Spleen (tissue), 11 donors: ENCODE measurements at regions not wholly inside any gene's neighbourhood (a gene's known extent, or its start where the extent isn't known, plus 50 kb on each side); places are given as distances from the start of the nearest gene placed in this dataset.

ENCODE experiments used
- DNase-seq: peaks from one replicate; pipeline ENCODE4 v3.0.0-alpha.2; 2020
- H3K27ac ChIP-seq, 8 donors: fragments of 200-600 bp; sonication (generic) in 7 of 8; 1 replicate in 4 of 8; 2 replicates in 4 of 8; pipeline versions ENCODE4 v1.5.0 to v1.8.0; 2016 to 2021; ENCODE audit warnings: inconsistent platforms in 4 of 8, mild to moderate bottlenecking in 4 of 8, moderate library complexity in 1 of 8
- H3K27me3 ChIP-seq, 7 donors: fragments of 200-600 bp; sonication (generic) in 6 of 7; replicated peaks in 1 of 7; 1 replicate in 4 of 7; 2 replicates in 3 of 7; pipeline versions ENCODE4 v1.5.0 to v1.8.0; 2016 to 2021; ENCODE audit warnings: inconsistent platforms in 3 of 7, mild to moderate bottlenecking in 1 of 7
- H3K36me3 ChIP-seq, 6 donors: fragments of 200-600 bp; sonication (generic) in 5 of 6; 1 replicate in 4 of 6; 2 replicates in 2 of 6; pipeline versions ENCODE4 v1.5.0 to v1.8.0; 2016 to 2021; ENCODE audit warnings: inconsistent platforms in 2 of 6
- H3K4me1 ChIP-seq, 6 donors: fragments of 200-600 bp; sonication (generic) in 5 of 6; 1 replicate in 3 of 6; 2 replicates in 3 of 6; pipeline versions ENCODE4 v1.5.0 to v1.8.0; 2016 to 2021; ENCODE audit warnings: inconsistent platforms in 3 of 6
- H3K4me3 ChIP-seq, 8 donors: fragments of 200-600 bp; sonication (generic) in 7 of 8; 1 replicate in 4 of 8; 2 replicates in 4 of 8; pipeline versions ENCODE4 v1.5.0 to v1.8.0; 2016 to 2021; ENCODE audit warnings: inconsistent platforms in 4 of 8, mild to moderate bottlenecking in 4 of 8, moderate library complexity in 2 of 8
- H3K9me3 ChIP-seq, 8 donors: fragments of 200-600 bp; sonication (generic) in 7 of 8; 1 replicate in 4 of 8; 2 replicates in 4 of 8; pipeline versions ENCODE4 v1.5.0 to v1.8.0; 2016 to 2021; ENCODE audit warnings: inconsistent platforms in 4 of 8
- CTCF ChIP-seq, 11 experiments: fragments of 200-600 bp in 7 of 11; fragments of 450-650 bp in 4 of 11; sonication (generic) in 4 of 11; IDR thresholded peaks in 8 of 11; conservative IDR thresholded peaks in 3 of 11; 1 replicate in 7 of 11; 2 replicates in 4 of 11; pipeline versions ENCODE4 v1.4.0 to v1.8.0; 2016 to 2021; ENCODE audit warnings: antibody characterized with exemption in 11 of 11, inconsistent platforms in 4 of 11, mild to moderate bottlenecking in 1 of 11
- POLR2A ChIP-seq, 3 donors: fragments of 450-650 bp; IDR thresholded peaks; one replicate each; pipeline ENCODE4 v1.5.1; 2017; ENCODE audit warnings: antibody characterized with exemption in 3 of 3, mild to moderate bottlenecking in 1 of 3
- POLR2AphosphoS5 ChIP-seq, 3 donors: sonication (generic); formaldehyde crosslinking; IDR thresholded peaks; one replicate each; pipeline ENCODE4 v1.5.1; 2017; ENCODE audit warnings: antibody characterized with exemption in 3 of 3
- WGBS, 5 donors: extraction: QIAGEN DNeasy Blood & Tissue Kit in 3 of 5; methylation state at CpG; one replicate each; pipeline versions ENCODE4 v1.1.5 to v1.1.7; 2013 to 2018; 5-methylcytosine and 5-hydroxymethylcytosine counted together
- intact Hi-C: fragments of 100-400 bp; cut with DNase I; formaldehyde crosslinking; loops from one replicate; pipeline ENCODE4 v1.15.0; 2023; ENCODE audit warnings: low total_unique reads
- donor health status: healthy with polysubstance abuse.
- donor health status: DM: no; HTN: no; CAD: no; lungs with moderate emphysema.
- donor health status: DM: no; HTN: no; CAD: no.
- donor health status: Bipolar disorder and iron deficiency.
- donor health status: healthy.
- donor health status: DM: no; HTN: no; CAD: no.
- donor health status: DM: yes; HTN: yes; CAD: no.

GRCh38 chr14:65234752-65235361 lies 132.5 kb upstream of the MAX start:
- H3K4me1 ChIP-seq = peaks cover 9 to 34% (median 18%) of the 10 kb centered on the region in 6 donors
- peak; percentile 51 for DNase-seq
- no peak overlapping the region for H3K4me3 ChIP-seq
- H3K36me3 ChIP-seq = no peaks in the 10 kb centered on the region
- no peak overlapping the region for H3K27ac ChIP-seq
- H3K27me3 ChIP-seq = no peaks in the 10 kb centered on the region
- 85 to 92% (median 88%) methylated on average over 5 of the region's 5 CpGs for WGBS, 5 donors
- no peaks in the 10 kb centered on the region for H3K9me3 ChIP-seq
- no peak for TF ChIP-seq POLR2AphosphoS5 (IDR thresholded peaks at IDR 0.05)
- no peak for TF ChIP-seq CTCF (IDR thresholded peaks at IDR 0.05 in 8 of 11, conservative IDR thresholded peaks at IDR 0.05 in 3 of 11)
- TF ChIP-seq POLR2A (IDR thresholded peaks at IDR 0.05) = no peak
- intact Hi-C loops = no loop called here

GRCh38 chr14:65237023-65237814 lies 134.9 kb upstream of the MAX start:
- TF ChIP-seq CTCF (IDR thresholded peaks at IDR 0.05 in 8 of 11, conservative IDR thresholded peaks at IDR 0.05 in 3 of 11) (no peak), POLR2AphosphoS5 (IDR thresholded peaks at IDR 0.05) (no peak)
- intact Hi-C loops = no loop called here
- WGBS, 5 donors = 84 to 90% (median 89%) methylated on average over 5 of the region's 5 CpGs
- Histone ChIP-seq H3K4me3 (no peak overlapping the region), H3K9me3 (no peaks in the 10 kb centered on the region), H3K27me3 (no peaks in the 10 kb centered on the region), H3K4me1 (peaks cover 0 to 16% (median 0%) of the 10 kb centered on the region in 6 donors), H3K27ac (no peak overlapping the region), H3K36me3 (no peaks in the 10 kb centered on the region)
- DNase-seq = no peak

- Histone ChIP-seq H3K9me3 (no peaks in the 10 kb centered on the region), H3K4me3 (no peak overlapping the region), H3K4me1 (peaks cover 0 to 16% (median 0%) of the 10 kb centered on the region in 6 donors), H3K27me3 (no peaks in the 10 kb centered on the region), H3K27ac (no peak overlapping the region), H3K36me3 (no peaks in the 10 kb centered on the region)
- no peak for DNase-seq
- intact Hi-C loops = no loop called here
- 81 to 93% (median 91%) methylated on average over 6 of the region's 6 CpGs for WGBS, 5 donors
- no peak for TF ChIP-seq CTCF (IDR thresholded peaks at IDR 0.05 in 8 of 11, conservative IDR thresholded peaks at IDR 0.05 in 3 of 11)
- no peak for TF ChIP-seq POLR2AphosphoS5 (IDR thresholded peaks at IDR 0.05)
- TF ChIP-seq POLR2A (IDR thresholded peaks at IDR 0.05) = no peak
Measured at GRCh38 chr14:65237941-65238340, 135.6 kb upstream of the MAX start.

DNA sequence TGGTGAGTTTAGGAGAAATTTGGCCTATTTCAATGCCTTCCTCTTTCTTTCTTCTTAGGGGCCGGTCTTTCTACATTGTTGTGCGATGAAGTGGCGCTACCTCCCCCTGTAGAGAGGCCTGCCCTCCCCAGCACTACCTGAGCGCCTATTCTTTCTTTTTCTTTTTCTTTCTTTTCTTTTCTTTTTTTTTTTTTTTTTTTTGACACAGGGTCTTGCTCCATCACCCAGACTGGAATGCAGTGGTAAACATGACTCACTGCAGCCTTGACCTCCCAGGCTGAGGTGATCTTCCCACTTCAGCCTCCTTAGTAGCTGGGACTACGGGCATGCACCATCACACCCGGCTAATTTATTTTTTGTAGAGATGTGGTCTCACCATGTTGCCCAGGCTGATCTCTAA lies 136.1 kb upstream of the MAX start:
- Histone ChIP-seq H3K4me1 (peaks cover 0 to 16% (median 0%) of the 10 kb centered on the region in 6 donors), H3K4me3 (no peak overlapping the region), H3K36me3 (no peaks in the 10 kb centered on the region), H3K27me3 (no peaks in the 10 kb centered on the region), H3K27ac (no peak overlapping the region), H3K9me3 (no peaks in the 10 kb centered on the region)
- WGBS, 5 donors = 94 to 97% (median 96%) methylated on average over 6 of the region's 6 CpGs
- TF ChIP-seq POLR2AphosphoS5 (IDR thresholded peaks at IDR 0.05) (no peak), POLR2A (IDR thresholded peaks at IDR 0.05) (no peak), CTCF (IDR thresholded peaks at IDR 0.05 in 8 of 11, conservative IDR thresholded peaks at IDR 0.05 in 3 of 11) (no peak)
- DNase-seq = no peak
- intact Hi-C loops = no loop called here
